CD4-positive, alpha-beta T cell (primary cell): ENCODE measurements at regions not wholly inside any gene's neighbourhood (a gene's known extent, or its start where the extent isn't known, plus 50 kb on each side); places are given as distances from the start of the nearest gene placed in this dataset.

Experiments used
- ATAC-seq: fragments of 200-7000 bp; cut with Tn5 transposase; one replicate; pipeline ENCODE4 v1.10.0; 2022; ENCODE audit warnings: mild to moderate bottlenecking; ENCODE audit not compliant: poor library complexity
- CTCF ChIA-PET: fragments of 350-600 bp; sonication (Branson Sonifier 250); formaldehyde crosslinking; loops from one replicate; lab custom pipeline; 2021; ENCODE audit warnings: antibody characterized with exemption, inconsistent platforms; lab: Charles Lee
- POLR2A ChIA-PET: fragments of 350-600 bp; sonication (Branson Sonifier 250); formaldehyde crosslinking; loops from one replicate; lab custom pipeline; 2021; ENCODE audit warnings: antibody characterized with exemption, inconsistent platforms; lab: Charles Lee
- DNase-seq, 14 experiments: peaks; one replicate each; pipeline ENCODE4 v3.0.0-alpha.2; 2013 to 2020; ENCODE audit warnings: mixed read lengths in 2 of 14
- H3K27ac ChIP-seq, 2 donors: one replicate each; pipeline versions ENCODE4 v1.5.1 to v1.7.0; 2013; ENCODE audit warnings: low read length in 2 of 2, low read depth in 1 of 2, mild to moderate bottlenecking in 1 of 2
- H3K27me3 ChIP-seq, 2 experiments: 1 replicate in 1 of 2; 2 replicates in 1 of 2; pipeline versions ENCODE4 v1.6.1 to v1.7.0; 2013; ENCODE audit warnings: low read length in 2 of 2, control low read depth in 1 of 2, mild to moderate bottlenecking in 1 of 2, moderate library complexity in 1 of 2; ENCODE audit not compliant: insufficient read depth in 2 of 2, control insufficient read depth in 1 of 2
- H3K36me3 ChIP-seq: one replicate; pipeline ENCODE4 v1.6.1; 2013; ENCODE audit warnings: low read length, control low read depth; ENCODE audit not compliant: insufficient read depth
- H3K4me1 ChIP-seq: one replicate; pipeline ENCODE4 v1.6.1; 2013; ENCODE audit warnings: low read length, control low read depth; ENCODE audit not compliant: insufficient read depth
- H3K4me3 ChIP-seq: one replicate; pipeline ENCODE4 v1.5.1; 2013; ENCODE audit warnings: mild to moderate bottlenecking, low read length, moderate library complexity
- H3K9me3 ChIP-seq, 2 experiments: 1 replicate in 1 of 2; 2 replicates in 1 of 2; pipeline versions ENCODE4 v1.6.1 to v1.7.0; 2013; ENCODE audit warnings: low read length in 2 of 2, mild to moderate bottlenecking in 2 of 2, control low read depth in 1 of 2, moderate library complexity in 1 of 2; ENCODE audit not compliant: control insufficient read depth in 1 of 2, insufficient read depth in 1 of 2
- H3K27ac Mint-ChIP-seq: one replicate; pipeline ENCODE4 v1.8.0; 2020; ENCODE audit warnings: mixed read lengths
- H3K27me3 Mint-ChIP-seq: one replicate; pipeline ENCODE4 v1.8.0; 2021; ENCODE audit warnings: mixed read lengths
- H3K36me3 Mint-ChIP-seq: one replicate; pipeline ENCODE4 v1.8.0; 2021; ENCODE audit warnings: low read depth, mixed read lengths
- H3K4me1 Mint-ChIP-seq: one replicate; pipeline ENCODE4 v1.8.0; 2021; ENCODE audit warnings: low read depth, mixed read lengths
- H3K4me3 Mint-ChIP-seq: one replicate; pipeline ENCODE4 v1.8.0; 2020; ENCODE audit warnings: mild to moderate bottlenecking, mixed read lengths
- H3K9me3 Mint-ChIP-seq: one replicate; pipeline ENCODE4 v1.8.0; 2020; ENCODE audit warnings: mixed read lengths
- CTCF ChIP-seq: fragments of 200-600 bp; IDR thresholded peaks from one replicate; pipeline ENCODE4 v1.8.0; 2022; ENCODE audit warnings: antibody characterized with exemption, mild to moderate bottlenecking
- intact Hi-C, 2 experiments: fragments of 100-400 bp; cut with DNase I in 1 of 2; cut with micrococcal nuclease in 1 of 2; formaldehyde crosslinking; loops; one replicate each; pipeline versions ENCODE4 v1.15.1 to v1.9.0; 2023 to 2025; cut with DNase I, micrococcal nuclease

GRCh38 chr3:174342171-174342570 lies 517.0 kb upstream of the NAALADL2 start:
- ChIA-PET POLR2A (no interaction called here), CTCF (no interaction called here)
- Histone ChIP-seq H3K27ac (no peak overlapping the region), H3K4me1 (no peaks in the 10 kb centered on the region), H3K27me3 (no peaks in the 10 kb centered on the region), H3K36me3 (no peaks in the 10 kb centered on the region), H3K4me3 (no peak overlapping the region), H3K9me3 (peaks cover 0 to 3% of the 10 kb centered on the region in 2 experiments)
- no peaks in the 10 kb centered on the region for H3K9me3 Mint-ChIP-seq
- no peaks in the 10 kb centered on the region for H3K4me1 Mint-ChIP-seq
- no peak overlapping the region for H3K27ac Mint-ChIP-seq
- intact Hi-C loops, result no loop called here
- no peak for ATAC-seq
- no peak for TF ChIP-seq CTCF
- H3K36me3 Mint-ChIP-seq, result no peaks in the 10 kb centered on the region
- DNase-seq, result no peak
- no peak overlapping the region for H3K4me3 Mint-ChIP-seq
- H3K27me3 Mint-ChIP-seq, result no peaks in the 10 kb centered on the region

GRCh38 chr3:174342941-174343501 lies 516.1 kb upstream of the NAALADL2 start:
- Mint-ChIP-seq H3K4me3 (no peak overlapping the region), H3K27ac (no peak overlapping the region), H3K9me3 (peaks cover 2% of the 10 kb centered on the region), H3K4me1 (no peaks in the 10 kb centered on the region), H3K36me3 (no peaks in the 10 kb centered on the region), H3K27me3 (no peaks in the 10 kb centered on the region)
- H3K4me3 ChIP-seq, result no peak overlapping the region
- no peak for ATAC-seq
- no peaks in the 10 kb centered on the region for H3K27me3 ChIP-seq
- POLR2A ChIA-PET, result no interaction called here
- TF ChIP-seq CTCF, result no peak
- peaks cover 0 to 3% of the 10 kb centered on the region in 2 experiments for H3K9me3 ChIP-seq
- H3K4me1 ChIP-seq, result no peaks in the 10 kb centered on the region
- CTCF ChIA-PET, result no interaction called here
- no peak overlapping the region for H3K27ac ChIP-seq
- no peak for DNase-seq
- intact Hi-C loops, result no loop called here
- H3K36me3 ChIP-seq, result no peaks in the 10 kb centered on the region

- Mint-ChIP-seq H3K4me1 (no peaks in the 10 kb centered on the region), H3K27me3 (no peaks in the 10 kb centered on the region), H3K27ac (no peak overlapping the region), H3K36me3 (no peaks in the 10 kb centered on the region), H3K4me3 (no peak overlapping the region), H3K9me3 (peaks cover 2% of the 10 kb centered on the region)
- Histone ChIP-seq H3K27me3 (no peaks in the 10 kb centered on the region), H3K9me3 (no peaks in the 10 kb centered on the region), H3K36me3 (no peaks in the 10 kb centered on the region), H3K4me3 (no peak overlapping the region), H3K4me1 (no peaks in the 10 kb centered on the region), H3K27ac (no peak overlapping the region)
- DNase-seq, result no peak
- POLR2A ChIA-PET, result no interaction called here
- intact Hi-C loops, result no loop called here
- TF ChIP-seq CTCF, result no peak
- ATAC-seq, result no peak
- CTCF ChIA-PET, result no interaction called here
Observed at GRCh38 chr3:174346141-174346540, 513.0 kb upstream of the NAALADL2 start.
